ENCODE measurements at regions not wholly inside any gene's neighbourhood (a gene's known extent, or its start where the extent isn't known, plus 50 kb on each side); places are given as distances from the start of the nearest gene placed in this dataset.

DNA sequence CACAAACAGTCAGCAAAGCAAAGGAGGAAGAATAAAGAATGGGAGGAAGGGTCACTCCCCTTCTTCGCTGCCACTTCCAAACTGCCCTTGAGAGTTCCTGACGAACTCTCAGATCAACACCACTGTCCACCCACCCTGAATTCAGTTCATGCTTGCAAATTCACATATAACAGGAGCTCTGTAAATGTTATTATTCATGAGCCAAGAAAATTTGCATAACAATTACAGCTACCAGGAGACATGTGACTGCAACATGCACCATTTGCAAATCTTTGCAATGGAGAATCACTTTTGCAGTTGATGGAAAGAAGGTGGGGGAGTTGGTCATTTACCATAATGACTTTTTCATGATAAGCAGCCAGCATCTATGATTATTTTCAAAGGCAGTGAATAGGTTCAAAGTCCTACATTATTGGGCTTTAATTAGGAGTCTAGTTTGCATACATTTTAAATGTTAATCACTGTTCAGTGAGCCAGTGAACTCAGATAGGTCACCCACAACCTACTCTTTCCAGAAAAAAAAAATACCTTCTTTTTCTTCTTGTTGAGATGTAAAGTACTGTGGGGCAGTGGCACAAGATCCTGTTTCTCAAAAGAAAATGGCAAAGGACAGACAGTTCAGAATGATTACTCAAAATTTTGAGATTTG lies 149.7 kb downstream of the CAAP1 start:
- TF ChIP-seq ZNF174 (tag by site-specific recombination; IDR thresholded peaks at IDR 0.05) (no peak), CTCF (tag by site-specific recombination; IDR thresholded peaks at IDR 0.05) (no peak), ZNF664 (tag by site-specific recombination; IDR thresholded peaks at IDR 0.05) (no peak), ZFP69B (tag by site-specific recombination; IDR thresholded peaks at IDR 0.05) (no peak), ZNF48 (tag by site-specific recombination; IDR thresholded peaks at IDR 0.05) (no peak), ZNF768 (tag by site-specific recombination; IDR thresholded peaks at IDR 0.05) (no peak)
- TF ChIP-seq, protein P1, sequence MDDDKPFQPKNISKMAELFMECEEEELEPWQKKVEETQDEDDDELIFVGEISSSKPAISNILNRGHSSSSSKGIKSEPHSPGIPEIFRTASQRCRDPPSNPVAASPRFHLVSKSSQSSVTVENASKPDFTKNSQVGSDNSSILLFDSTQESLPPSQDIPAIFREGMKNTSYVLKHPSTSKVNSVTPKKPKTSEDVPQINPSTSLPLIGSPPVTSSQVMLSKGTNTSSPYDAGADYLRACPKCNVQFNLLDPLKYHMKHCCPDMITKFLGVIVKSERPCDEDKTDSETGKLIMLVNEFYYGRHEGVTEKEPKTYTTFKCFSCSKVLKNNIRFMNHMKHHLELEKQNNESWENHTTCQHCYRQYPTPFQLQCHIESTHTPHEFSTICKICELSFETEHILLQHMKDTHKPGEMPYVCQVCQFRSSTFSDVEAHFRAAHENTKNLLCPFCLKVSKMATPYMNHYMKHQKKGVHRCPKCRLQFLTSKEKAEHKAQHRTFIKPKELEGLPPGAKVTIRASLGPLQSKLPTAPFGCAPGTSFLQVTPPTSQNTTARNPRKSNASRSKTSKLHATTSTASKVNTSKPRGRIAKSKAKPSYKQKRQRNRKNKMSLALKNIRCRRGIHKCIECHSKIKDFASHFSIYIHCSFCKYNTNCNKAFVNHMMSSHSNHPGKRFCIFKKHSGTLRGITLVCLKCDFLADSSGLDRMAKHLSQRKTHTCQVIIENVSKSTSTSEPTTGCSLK (tag by site-specific recombination; IDR thresholded peaks at IDR 0.05) = no peak

All from HEK293 (cell line).